ENCODE measurements at regions not wholly inside any gene's neighbourhood (a gene's known extent, or its start where the extent isn't known, plus 50 kb on each side); places are given as distances from the start of the nearest gene placed in this dataset.
"Not testable (repeated sequence)": the region's sequence is repeated elsewhere in the genome, so short reads cannot be mapped to it uniquely, and the experiment has no call there.

DNA sequence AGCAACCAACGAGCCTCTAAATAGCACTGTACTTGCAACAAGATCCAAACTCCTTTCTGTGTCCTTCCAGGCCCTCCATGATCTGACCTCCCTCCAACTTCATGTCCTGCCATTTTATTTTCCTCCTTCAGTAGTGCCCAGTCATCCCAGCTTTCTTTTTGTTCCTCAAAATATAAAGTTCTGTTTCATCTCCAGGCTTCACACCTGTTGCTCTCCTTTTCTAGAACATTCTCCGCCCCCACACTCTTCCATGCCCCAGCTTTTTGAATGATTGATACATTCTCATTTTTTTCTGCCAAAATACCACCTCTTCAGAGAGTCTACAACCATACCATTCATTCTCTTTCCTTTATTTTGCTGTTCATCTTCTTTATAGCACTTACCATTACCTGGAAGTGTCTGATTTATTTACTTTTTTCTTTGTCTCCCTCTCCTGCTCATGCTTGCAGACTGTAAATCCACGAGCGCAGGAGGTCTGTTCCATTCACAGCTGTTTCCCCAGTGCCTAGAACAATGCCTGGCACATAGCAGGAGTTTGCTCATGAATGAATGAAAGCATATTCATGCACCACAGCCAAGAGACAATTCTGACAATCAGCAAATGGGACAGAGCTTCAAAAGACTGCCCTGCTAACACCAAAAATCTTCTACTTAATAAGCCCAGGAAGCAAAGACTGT, 296.4 kb downstream of the RPAP3 start:
- Mint-ChIP-seq H3K9me3 (ENCODE audit: low read depth) (peaks cover 3% of the 10 kb centered on the region), H3K27me3 (no peaks in the 10 kb centered on the region), H3K36me3 (ENCODE audit: insufficient read depth) (no peaks in the 10 kb centered on the region), H3K4me3 (ENCODE audit: low read depth) (no peak overlapping the region), H3K4me1 (ENCODE audit: low read depth) (peaks cover 3% of the 10 kb centered on the region), H3K27ac (no peak overlapping the region)
- TF ChIP-seq, protein P1, sequence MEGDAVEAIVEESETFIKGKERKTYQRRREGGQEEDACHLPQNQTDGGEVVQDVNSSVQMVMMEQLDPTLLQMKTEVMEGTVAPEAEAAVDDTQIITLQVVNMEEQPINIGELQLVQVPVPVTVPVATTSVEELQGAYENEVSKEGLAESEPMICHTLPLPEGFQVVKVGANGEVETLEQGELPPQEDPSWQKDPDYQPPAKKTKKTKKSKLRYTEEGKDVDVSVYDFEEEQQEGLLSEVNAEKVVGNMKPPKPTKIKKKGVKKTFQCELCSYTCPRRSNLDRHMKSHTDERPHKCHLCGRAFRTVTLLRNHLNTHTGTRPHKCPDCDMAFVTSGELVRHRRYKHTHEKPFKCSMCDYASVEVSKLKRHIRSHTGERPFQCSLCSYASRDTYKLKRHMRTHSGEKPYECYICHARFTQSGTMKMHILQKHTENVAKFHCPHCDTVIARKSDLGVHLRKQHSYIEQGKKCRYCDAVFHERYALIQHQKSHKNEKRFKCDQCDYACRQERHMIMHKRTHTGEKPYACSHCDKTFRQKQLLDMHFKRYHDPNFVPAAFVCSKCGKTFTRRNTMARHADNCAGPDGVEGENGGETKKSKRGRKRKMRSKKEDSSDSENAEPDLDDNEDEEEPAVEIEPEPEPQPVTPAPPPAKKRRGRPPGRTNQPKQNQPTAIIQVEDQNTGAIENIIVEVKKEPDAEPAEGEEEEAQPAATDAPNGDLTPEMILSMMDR (IDR thresholded peaks at IDR 0.05; ENCODE audit: unreplicated experiment): no peak
- no peak for DNase-seq (ENCODE audit: low spot score, unreplicated experiment)

DNA sequence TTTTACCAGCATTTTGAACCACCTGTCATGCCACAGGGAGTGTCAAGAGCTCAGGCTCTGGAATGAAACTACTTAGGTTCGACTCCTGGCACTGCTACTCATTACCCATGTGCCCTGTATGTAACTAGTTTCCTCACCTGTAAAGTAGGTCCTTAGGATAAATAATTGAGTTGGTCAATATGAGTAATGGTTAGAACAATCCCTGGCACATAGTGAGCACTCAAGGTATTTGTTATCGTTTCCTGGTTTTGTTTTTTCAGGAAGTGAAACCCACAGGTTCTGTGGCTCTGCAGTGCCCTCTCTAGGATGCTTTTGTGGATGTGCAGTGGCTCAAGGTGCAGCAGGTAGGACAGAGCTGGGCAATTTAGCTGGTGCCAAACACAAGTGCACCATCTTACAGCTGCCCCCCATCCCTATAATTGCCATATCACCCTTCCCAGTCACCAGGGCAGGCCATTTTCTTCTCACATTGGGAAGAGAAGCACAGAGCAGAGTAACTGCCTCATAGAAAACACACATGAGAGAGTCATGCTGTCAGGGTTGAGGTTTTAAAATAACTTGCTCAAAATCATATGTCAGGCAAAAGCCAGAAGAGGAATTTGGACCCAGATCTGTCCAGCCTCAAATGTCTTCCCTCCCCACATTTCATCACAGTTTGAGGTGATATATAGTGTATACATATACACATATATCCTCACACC, 297.5 kb downstream of the RPAP3 start:
- DNase-seq (ENCODE audit: low spot score, unreplicated experiment): no peak
- TF ChIP-seq, protein P1 (IDR thresholded peaks at IDR 0.05; ENCODE audit: unreplicated experiment): peak; percentile 37
- Mint-ChIP-seq H3K9me3 (ENCODE audit: low read depth) (peaks cover 3% of the 10 kb centered on the region), H3K27me3 (no peaks in the 10 kb centered on the region), H3K36me3 (ENCODE audit: insufficient read depth) (no peaks in the 10 kb centered on the region), H3K27ac (no peak overlapping the region), H3K4me3 (ENCODE audit: low read depth) (no peak overlapping the region), H3K4me1 (ENCODE audit: low read depth) (no peaks in the 10 kb centered on the region)

DNA sequence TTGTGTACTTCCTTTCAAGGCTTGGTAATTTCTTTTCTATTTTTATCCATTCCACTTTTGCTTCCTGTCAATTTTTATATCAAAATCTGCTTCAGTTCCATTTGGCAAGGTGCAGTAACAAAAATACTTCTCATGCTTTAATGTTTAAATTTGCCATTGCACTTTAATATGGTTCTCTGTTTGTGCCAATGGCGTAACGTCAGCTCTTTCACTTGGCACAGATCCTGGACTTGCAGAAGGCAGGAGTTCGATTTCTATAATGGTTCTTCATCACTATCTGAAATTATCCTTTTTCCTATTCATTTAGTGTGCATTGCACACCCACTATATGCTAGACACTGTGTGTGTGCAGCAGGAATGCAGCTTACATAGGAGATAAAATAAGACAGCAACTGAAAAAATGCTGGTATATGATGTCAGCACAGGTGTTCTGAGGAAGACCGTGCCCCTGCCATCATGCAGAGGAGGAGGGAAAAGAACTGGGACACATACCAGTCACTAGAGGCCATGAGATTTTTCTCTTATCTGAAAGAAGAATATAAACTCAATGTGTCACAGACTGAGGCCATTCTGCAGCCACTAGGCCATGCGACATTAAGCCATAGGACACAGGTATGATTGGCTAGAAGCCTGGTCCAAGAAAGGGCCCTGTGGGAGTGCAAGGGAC, 298.2 kb downstream of the RPAP3 start:
- no peak overlapping the region for H3K27ac Mint-ChIP-seq
- H3K27me3 Mint-ChIP-seq: no peaks in the 10 kb centered on the region
- TF ChIP-seq, protein P1 (IDR thresholded peaks at IDR 0.05; ENCODE audit: unreplicated experiment): no peak
- no peaks in the 10 kb centered on the region for H3K36me3 Mint-ChIP-seq (ENCODE audit: insufficient read depth)
- peaks cover 3% of the 10 kb centered on the region for H3K9me3 Mint-ChIP-seq (ENCODE audit: low read depth)
- no peak for DNase-seq (ENCODE audit: low spot score, unreplicated experiment)
- no peaks in the 10 kb centered on the region for H3K4me1 Mint-ChIP-seq (ENCODE audit: low read depth)
- H3K4me3 Mint-ChIP-seq (ENCODE audit: low read depth): no peak overlapping the region

DNA sequence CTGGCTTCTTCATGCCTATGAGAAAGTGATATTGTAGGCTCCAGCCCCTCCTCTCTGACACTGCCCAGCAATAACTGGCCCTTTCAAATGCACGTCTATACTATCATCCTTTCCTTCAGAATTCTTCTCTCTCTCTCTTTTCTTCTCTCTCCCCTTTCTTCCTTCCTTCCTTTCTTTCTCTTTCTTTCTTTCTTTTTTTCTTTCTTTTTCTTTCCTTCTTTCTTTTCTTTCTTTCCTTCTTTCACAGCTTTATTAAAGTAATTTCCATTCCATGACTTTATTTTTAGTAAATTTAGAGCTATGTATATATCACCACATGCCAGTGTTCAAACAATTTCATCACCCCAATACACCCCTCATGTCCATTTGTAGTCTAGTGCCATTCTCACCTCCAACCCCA, 302.1 kb downstream of the RPAP3 start:
- TF ChIP-seq, protein P1 (IDR thresholded peaks at IDR 0.05; ENCODE audit: unreplicated experiment): no peak
- no peaks in the 10 kb centered on the region for H3K4me1 Mint-ChIP-seq (ENCODE audit: low read depth)
- no peak overlapping the region for H3K27ac Mint-ChIP-seq
- H3K9me3 Mint-ChIP-seq (ENCODE audit: low read depth): peaks cover 10% of the 10 kb centered on the region
- H3K4me3 Mint-ChIP-seq (ENCODE audit: low read depth): no peak overlapping the region
- no peaks in the 10 kb centered on the region for H3K36me3 Mint-ChIP-seq (ENCODE audit: insufficient read depth)
- H3K27me3 Mint-ChIP-seq: no peaks in the 10 kb centered on the region
- DNase-seq (ENCODE audit: low spot score, unreplicated experiment): no peak

DNA sequence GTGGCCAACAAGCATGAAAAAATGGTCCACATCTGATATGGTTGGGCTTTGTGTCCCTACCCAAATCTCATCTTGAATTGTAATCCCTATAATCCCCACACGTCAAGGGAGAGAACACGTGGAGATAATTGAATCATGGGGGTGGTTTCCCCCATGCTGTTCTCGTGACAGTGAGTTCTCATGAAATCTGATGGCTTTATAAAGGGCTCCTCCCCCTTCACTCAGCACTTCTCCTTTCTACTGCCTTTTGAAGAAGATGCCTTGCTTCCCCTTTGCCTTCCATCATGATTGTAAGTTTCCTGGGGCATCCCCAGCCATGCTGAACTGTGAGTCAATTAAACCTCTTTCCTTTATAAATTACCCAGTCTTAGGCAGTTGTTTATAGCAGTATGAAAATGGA, 304.6 kb downstream of the RPAP3 start:
- H3K4me3 Mint-ChIP-seq (ENCODE audit: low read depth); H3K4me1 Mint-ChIP-seq (ENCODE audit: low read depth); DNase-seq (ENCODE audit: low spot score, unreplicated experiment); H3K27ac Mint-ChIP-seq; H3K27me3 Mint-ChIP-seq; H3K36me3 Mint-ChIP-seq (ENCODE audit: insufficient read depth): not testable (repeated sequence)
- H3K9me3 Mint-ChIP-seq (ENCODE audit: low read depth): peaks cover 23% of the 10 kb centered on the region
